ENCODE measurements at regions not wholly inside any gene's neighbourhood (a gene's known extent, or its start where the extent isn't known, plus 50 kb on each side); places are given as distances from the start of the nearest gene placed in this dataset.
"Not testable (repeated sequence)": the region's sequence is repeated elsewhere in the genome, so short reads cannot be mapped to it uniquely, and the experiment has no call there.

- DNase-seq, result no peak
Observed at GRCh38 chr3:163335429-163335828, 1742.9 kb downstream of the SI start.

- DNase-seq, result no peak
Observed at GRCh38 chr3:163328680-163329079, 1749.6 kb downstream of the SI start.

GRCh38 chr3:163327086-163327485 lies 1751.2 kb downstream of the SI start:
- DNase-seq, result no peak

GRCh38 chr3:163315786-163316185 lies 1762.5 kb downstream of the SI start:
- peak; percentile 20 for DNase-seq

- DNase-seq, result no peak
Observed at GRCh38 chr3:163306405-163306804, 1771.9 kb downstream of the SI start.

GRCh38 chr3:163273694-163274093 lies 1777.1 kb downstream of the OTOL1 start:
- DNase-seq, result no peak

- no peak for DNase-seq
Observed at GRCh38 chr3:163266731-163267130, 1770.1 kb downstream of the OTOL1 start.

- DNase-seq, result no peak
Observed at GRCh38 chr3:163261618-163262017, 1765.0 kb downstream of the OTOL1 start.

- DNase-seq, result no peak
Observed at GRCh38 chr3:163261056-163261455, 1764.4 kb downstream of the OTOL1 start.

GRCh38 chr3:163218336-163218735 lies 1721.7 kb downstream of the OTOL1 start:
- DNase-seq, result no peak

GRCh38 chr3:163213838-163214237 lies 1717.2 kb downstream of the OTOL1 start:
- no peak for DNase-seq

GRCh38 chr3:163196815-163197374 lies 1700.3 kb downstream of the OTOL1 start:
- DNase-seq, result no peak

GRCh38 chr3:163196245-163196644 lies 1699.6 kb downstream of the OTOL1 start:
- DNase-seq, result no peak

- DNase-seq, result no peak
Observed at GRCh38 chr3:163185721-163186350, 1689.2 kb downstream of the OTOL1 start.

- DNase-seq, result no peak
Observed at GRCh38 chr3:163175970-163176369, 1679.4 kb downstream of the OTOL1 start.

GRCh38 chr3:163172513-163172912 lies 1675.9 kb downstream of the OTOL1 start:
- not testable (repeated sequence) for DNase-seq

- DNase-seq, result no peak
Observed at GRCh38 chr3:163166197-163166596, 1669.6 kb downstream of the OTOL1 start.

GRCh38 chr3:163159306-163159705 lies 1662.7 kb downstream of the OTOL1 start:
- DNase-seq, result peak; percentile 1

GRCh38 chr3:163139600-163139999 lies 1643.0 kb downstream of the OTOL1 start:
- no peak for DNase-seq

- no peak for DNase-seq
Observed at GRCh38 chr3:163138258-163138657, 1641.7 kb downstream of the OTOL1 start.

- DNase-seq, result no peak
Observed at GRCh38 chr3:163132111-163132510, 1635.5 kb downstream of the OTOL1 start.

- no peak for DNase-seq
Observed at GRCh38 chr3:163129287-163129686, 1632.7 kb downstream of the OTOL1 start.

GRCh38 chr3:163126115-163126514 lies 1629.5 kb downstream of the OTOL1 start:
- DNase-seq, result no peak
